ENCODE measurements at regions not wholly inside any gene's neighbourhood (a gene's known extent, or its start where the extent isn't known, plus 50 kb on each side); places are given as distances from the start of the nearest gene placed in this dataset.

GRCh38 chr15:67892559-67893377 lies 52.9 kb upstream of the RNU6-1 start:
- no peak for DNase-seq

GRCh38 chr15:67895237-67895636 lies 55.4 kb upstream of the RNU6-1 start:
- no peak for DNase-seq

GRCh38 chr15:67897646-67898339 lies 57.9 kb upstream of the RNU6-1 start:
- no peak for DNase-seq

GRCh38 chr15:67899596-67900283 lies 59.9 kb upstream of the RNU6-1 start:
- DNase-seq = no peak

GRCh38 chr15:67900621-67901147 lies 60.8 kb upstream of the RNU6-1 start:
- DNase-seq = no peak

GRCh38 chr15:67901922-67902321 lies 62.1 kb upstream of the RNU6-1 start:
- DNase-seq = no peak

GRCh38 chr15:67902579-67903009 lies 62.7 kb upstream of the RNU6-1 start:
- no peak for DNase-seq

- no peak for DNase-seq
These were observed 63.9 kb upstream of the RNU6-1 start for GRCh38 chr15:67903708-67904107.

- no peak for DNase-seq
These were observed 65.8 kb upstream of the RNU6-1 start for GRCh38 chr15:67905628-67906027.

- no peak for DNase-seq
These were observed 66.5 kb upstream of the RNU6-1 start for GRCh38 chr15:67906382-67906781.

GRCh38 chr15:67907184-67907723 lies 67.4 kb upstream of the RNU6-1 start:
- no peak for DNase-seq

GRCh38 chr15:67908756-67909155 lies 68.9 kb upstream of the RNU6-1 start:
- DNase-seq = no peak

- DNase-seq = no peak
These were observed 71.9 kb upstream of the RNU6-1 start for GRCh38 chr15:67911727-67912126.

GRCh38 chr15:67914028-67914427 lies 74.2 kb upstream of the RNU6-1 start:
- DNase-seq = no peak

GRCh38 chr15:67914537-67915460 lies 75.0 kb upstream of the RNU6-1 start:
- DNase-seq = peak in 28 of 56 donors; percentile 1 to 56 (median 19)

- DNase-seq = peak in 35 of 56 donors; percentile 2 to 51 (median 14)
These were observed 75.9 kb upstream of the RNU6-1 start for GRCh38 chr15:67915461-67916374.

- DNase-seq = no peak
These were observed 76.7 kb upstream of the RNU6-1 start for GRCh38 chr15:67916565-67916964.

- peak in 2 of 56 donors; percentile 7 to 16 for DNase-seq
These were observed 77.2 kb upstream of the RNU6-1 start for GRCh38 chr15:67917037-67917436.

- no peak for DNase-seq
These were observed 77.8 kb upstream of the RNU6-1 start for GRCh38 chr15:67917636-67918035.
